Esophagus muscularis mucosa (tissue), 4 donors: ENCODE measurements at regions not wholly inside any gene's neighbourhood (a gene's known extent, or its start where the extent isn't known, plus 50 kb on each side); places are given as distances from the start of the nearest gene placed in this dataset.

Experiments
- CTCF ChIP-seq, 3 experiments: fragments of 200-600 bp in 2 of 3; fragments of 450-650 bp in 1 of 3; sonication (generic) in 2 of 3; IDR thresholded peaks; one replicate each; pipeline ENCODE4 v1.5.1; 2017 to 2019; ENCODE audit warnings: antibody characterized with exemption in 3 of 3, mild to moderate bottlenecking in 2 of 3, moderate library complexity in 1 of 3
- EP300 ChIP-seq: sonication (generic); formaldehyde crosslinking; IDR thresholded peaks from one replicate; pipeline ENCODE4 v1.6.1; 2017; ENCODE audit warnings: antibody characterized with exemption
- POLR2A ChIP-seq: fragments of 450-650 bp; IDR thresholded peaks from one replicate; pipeline ENCODE4 v1.6.1; 2017; ENCODE audit warnings: antibody characterized with exemption, moderate library complexity, mild to moderate bottlenecking, low read depth
- POLR2AphosphoS5 ChIP-seq, 2 donors: sonication (generic); formaldehyde crosslinking; IDR thresholded peaks; one replicate each; pipeline ENCODE4 v1.6.1; 2017; ENCODE audit warnings: antibody characterized with exemption in 2 of 2

GRCh38 chr20:58585753-58586540 lies 65.1 kb upstream of the STX16 start:
- TF ChIP-seq POLR2A (no peak), CTCF (IDR thresholded peaks at IDR 0.05) (no peak), EP300 (no peak), POLR2AphosphoS5 (IDR thresholded peaks at IDR 0.05) (no peak)
